Spleen (tissue), 11 donors: ENCODE measurements at regions not wholly inside any gene's neighbourhood (a gene's known extent, or its start where the extent isn't known, plus 50 kb on each side); places are given as distances from the start of the nearest gene placed in this dataset.

Source experiments
- DNase-seq: peaks from one replicate; pipeline ENCODE4 v3.0.0-alpha.2; 2020
- H3K27ac ChIP-seq, 8 donors: fragments of 200-600 bp; sonication (generic) in 7 of 8; 1 replicate in 4 of 8; 2 replicates in 4 of 8; pipeline versions ENCODE4 v1.5.0 to v1.8.0; 2016 to 2021; ENCODE audit warnings: inconsistent platforms in 4 of 8, mild to moderate bottlenecking in 4 of 8, moderate library complexity in 1 of 8
- H3K27me3 ChIP-seq, 7 donors: fragments of 200-600 bp; sonication (generic) in 6 of 7; replicated peaks in 1 of 7; 1 replicate in 4 of 7; 2 replicates in 3 of 7; pipeline versions ENCODE4 v1.5.0 to v1.8.0; 2016 to 2021; ENCODE audit warnings: inconsistent platforms in 3 of 7, mild to moderate bottlenecking in 1 of 7
- H3K36me3 ChIP-seq, 6 donors: fragments of 200-600 bp; sonication (generic) in 5 of 6; 1 replicate in 4 of 6; 2 replicates in 2 of 6; pipeline versions ENCODE4 v1.5.0 to v1.8.0; 2016 to 2021; ENCODE audit warnings: inconsistent platforms in 2 of 6
- H3K4me1 ChIP-seq, 6 donors: fragments of 200-600 bp; sonication (generic) in 5 of 6; 1 replicate in 3 of 6; 2 replicates in 3 of 6; pipeline versions ENCODE4 v1.5.0 to v1.8.0; 2016 to 2021; ENCODE audit warnings: inconsistent platforms in 3 of 6
- H3K4me3 ChIP-seq, 8 donors: fragments of 200-600 bp; sonication (generic) in 7 of 8; 1 replicate in 4 of 8; 2 replicates in 4 of 8; pipeline versions ENCODE4 v1.5.0 to v1.8.0; 2016 to 2021; ENCODE audit warnings: inconsistent platforms in 4 of 8, mild to moderate bottlenecking in 4 of 8, moderate library complexity in 2 of 8
- H3K9me3 ChIP-seq, 8 donors: fragments of 200-600 bp; sonication (generic) in 7 of 8; 1 replicate in 4 of 8; 2 replicates in 4 of 8; pipeline versions ENCODE4 v1.5.0 to v1.8.0; 2016 to 2021; ENCODE audit warnings: inconsistent platforms in 4 of 8
- CTCF ChIP-seq, 11 experiments: fragments of 200-600 bp in 7 of 11; fragments of 450-650 bp in 4 of 11; sonication (generic) in 4 of 11; IDR thresholded peaks in 8 of 11; conservative IDR thresholded peaks in 3 of 11; 1 replicate in 7 of 11; 2 replicates in 4 of 11; pipeline versions ENCODE4 v1.4.0 to v1.8.0; 2016 to 2021; ENCODE audit warnings: antibody characterized with exemption in 11 of 11, inconsistent platforms in 4 of 11, mild to moderate bottlenecking in 1 of 11
- POLR2A ChIP-seq, 3 donors: fragments of 450-650 bp; IDR thresholded peaks; one replicate each; pipeline ENCODE4 v1.5.1; 2017; ENCODE audit warnings: antibody characterized with exemption in 3 of 3, mild to moderate bottlenecking in 1 of 3
- POLR2AphosphoS5 ChIP-seq, 3 donors: sonication (generic); formaldehyde crosslinking; IDR thresholded peaks; one replicate each; pipeline ENCODE4 v1.5.1; 2017; ENCODE audit warnings: antibody characterized with exemption in 3 of 3
- WGBS, 5 donors: extraction: QIAGEN DNeasy Blood & Tissue Kit in 3 of 5; methylation state at CpG; one replicate each; pipeline versions ENCODE4 v1.1.5 to v1.1.7; 2013 to 2018; 5-methylcytosine and 5-hydroxymethylcytosine counted together
- intact Hi-C: fragments of 100-400 bp; cut with DNase I; formaldehyde crosslinking; loops from one replicate; pipeline ENCODE4 v1.15.0; 2023; ENCODE audit warnings: low total_unique reads
- donor health status: healthy with polysubstance abuse.
- donor health status: DM: no; HTN: no; CAD: no; lungs with moderate emphysema.
- donor health status: DM: no; HTN: no; CAD: no.
- donor health status: Bipolar disorder and iron deficiency.
- donor health status: healthy.
- donor health status: DM: no; HTN: no; CAD: no.
- donor health status: DM: yes; HTN: yes; CAD: no.

GRCh38 chr5:2946315-2946714 is 194.8 kb upstream of the IRX2 start:
- TF ChIP-seq POLR2A (IDR thresholded peaks at IDR 0.05) (no peak), POLR2AphosphoS5 (IDR thresholded peaks at IDR 0.05) (no peak), CTCF (IDR thresholded peaks at IDR 0.05 in 8 of 11, conservative IDR thresholded peaks at IDR 0.05 in 3 of 11) (no peak)
- H3K4me1 ChIP-seq: no peaks in the 10 kb centered on the region
- H3K4me3 ChIP-seq: no peak overlapping the region
- H3K27me3 ChIP-seq: no peaks in the 10 kb centered on the region
- no peaks in the 10 kb centered on the region for H3K36me3 ChIP-seq
- no peak for DNase-seq
- intact Hi-C loops: no loop called here
- peaks cover 0 to 54% (median 22%) of the 10 kb centered on the region in 8 donors for H3K9me3 ChIP-seq
- WGBS, 5 donors: 57 to 82% (median 80%) methylated on average over 6 of the region's 6 CpGs
- no peak overlapping the region for H3K27ac ChIP-seq

- no peak overlapping the region for H3K27ac ChIP-seq
- TF ChIP-seq POLR2A (IDR thresholded peaks at IDR 0.05): no peak
- no peak for TF ChIP-seq CTCF (IDR thresholded peaks at IDR 0.05 in 8 of 11, conservative IDR thresholded peaks at IDR 0.05 in 3 of 11)
- TF ChIP-seq POLR2AphosphoS5 (IDR thresholded peaks at IDR 0.05): no peak
- intact Hi-C loops: no loop called here
- no peak for DNase-seq
- no peaks in the 10 kb centered on the region for H3K27me3 ChIP-seq
- no peaks in the 10 kb centered on the region for H3K36me3 ChIP-seq
- WGBS, 5 donors: 89 to 94% (median 91%) methylated on average over 4 of the region's 4 CpGs
- no peak overlapping the region for H3K4me3 ChIP-seq
- H3K4me1 ChIP-seq: no peaks in the 10 kb centered on the region
- H3K9me3 ChIP-seq: peaks cover 4 to 44% (median 27%) of the 10 kb centered on the region in 8 donors
Observed at GRCh38 chr5:2936413-2936812, 184.9 kb upstream of the IRX2 start.

GRCh38 chr5:2929779-2930178 is 178.3 kb upstream of the IRX2 start:
- no peak for DNase-seq
- 83 to 91% (median 86%) methylated on average over 9 to 10 of the region's 10 CpGs for WGBS, 5 donors
- Histone ChIP-seq H3K4me3 (no peak overlapping the region), H3K27ac (no peak overlapping the region), H3K4me1 (no peaks in the 10 kb centered on the region), H3K9me3 (peaks cover 0 to 13% (median 5%) of the 10 kb centered on the region in 8 donors), H3K36me3 (no peaks in the 10 kb centered on the region), H3K27me3 (no peaks in the 10 kb centered on the region)
- TF ChIP-seq POLR2A (IDR thresholded peaks at IDR 0.05): no peak
- TF ChIP-seq POLR2AphosphoS5 (IDR thresholded peaks at IDR 0.05): no peak
- TF ChIP-seq CTCF (IDR thresholded peaks at IDR 0.05 in 8 of 11, conservative IDR thresholded peaks at IDR 0.05 in 3 of 11): no peak
- intact Hi-C loops: no loop called here

- H3K27me3 ChIP-seq: no peaks in the 10 kb centered on the region
- WGBS, 5 donors: 91 to 96% (median 94%) methylated on average over 9 of the region's 9 CpGs
- no peak overlapping the region for H3K4me3 ChIP-seq
- H3K27ac ChIP-seq: no peak overlapping the region
- no peaks in the 10 kb centered on the region for H3K4me1 ChIP-seq
- no peaks in the 10 kb centered on the region for H3K36me3 ChIP-seq
- DNase-seq: no peak
- H3K9me3 ChIP-seq: peaks cover 0 to 61% (median 39%) of the 10 kb centered on the region in 8 donors
- TF ChIP-seq POLR2A (IDR thresholded peaks at IDR 0.05): no peak
- intact Hi-C loops: no loop called here
Observed at GRCh38 chr5:2921651-2922050, 170.2 kb upstream of the IRX2 start.

GRCh38 chr5:2921176-2921575 is 169.7 kb upstream of the IRX2 start:
- H3K27ac ChIP-seq: no peak overlapping the region
- H3K9me3 ChIP-seq: peaks cover 0 to 61% (median 39%) of the 10 kb centered on the region in 8 donors
- no peaks in the 10 kb centered on the region for H3K36me3 ChIP-seq
- no peak overlapping the region for H3K4me3 ChIP-seq
- H3K27me3 ChIP-seq: no peaks in the 10 kb centered on the region
- intact Hi-C loops: no loop called here
- DNase-seq: no peak
- TF ChIP-seq POLR2AphosphoS5 (IDR thresholded peaks at IDR 0.05) (no peak), POLR2A (IDR thresholded peaks at IDR 0.05) (no peak), CTCF (IDR thresholded peaks at IDR 0.05 in 8 of 11, conservative IDR thresholded peaks at IDR 0.05 in 3 of 11) (no peak)
- H3K4me1 ChIP-seq: no peaks in the 10 kb centered on the region
- 83 to 97% (median 89%) methylated on average over 5 of the region's 5 CpGs for WGBS, 5 donors
